ENCODE measurements at regions not wholly inside any gene's neighbourhood (a gene's known extent, or its start where the extent isn't known, plus 50 kb on each side); places are given as distances from the start of the nearest gene placed in this dataset.

- Histone ChIP-seq H3K4me1 (ENCODE audit: control insufficient read depth in 3 of 3, insufficient read depth in 3 of 3, low read length in 3 of 3) (no peaks in the 10 kb centered on the region), H3K9me3 (ENCODE audit: control insufficient read depth in 3 of 3, low read length in 3 of 3) (peaks cover 0 to 12% (median 4%) of the 10 kb centered on the region in 3 donors), H3K36me3 (ENCODE audit: control insufficient read depth in 3 of 3, insufficient read depth in 3 of 3, low read length in 3 of 3) (no peaks in the 10 kb centered on the region), H3K27ac (ENCODE audit: low read depth, low read length) (no peak overlapping the region), H3K9ac (ENCODE audit: low read depth in 1 of 3, low read length in 3 of 3) (no peak overlapping the region), H3K27me3 (ENCODE audit: control insufficient read depth in 3 of 3, insufficient read depth in 3 of 3, low read length in 3 of 3) (no peaks in the 10 kb centered on the region), H3K4me3 (ENCODE audit: low read length in 3 of 3) (no peak overlapping the region)
These were observed 168.5 kb downstream of the ACTL7B start for GRCh38 chr9:108687006-108687987.

GRCh38 chr9:108684288-108685025, 171.3 kb downstream of the ACTL7B start:
- Histone ChIP-seq H3K9ac (ENCODE audit: low read depth in 1 of 3, low read length in 3 of 3) (no peak overlapping the region), H3K36me3 (ENCODE audit: control insufficient read depth in 3 of 3, insufficient read depth in 3 of 3, low read length in 3 of 3) (no peaks in the 10 kb centered on the region), H3K27me3 (ENCODE audit: control insufficient read depth in 3 of 3, insufficient read depth in 3 of 3, low read length in 3 of 3) (peaks cover 0 to 4% (median 0%) of the 10 kb centered on the region in 3 donors), H3K4me3 (ENCODE audit: low read length in 3 of 3) (no peak overlapping the region), H3K9me3 (ENCODE audit: control insufficient read depth in 3 of 3, low read length in 3 of 3) (peaks cover 0 to 12% (median 4%) of the 10 kb centered on the region in 3 donors), H3K4me1 (ENCODE audit: control insufficient read depth in 3 of 3, insufficient read depth in 3 of 3, low read length in 3 of 3) (no peaks in the 10 kb centered on the region), H3K27ac (ENCODE audit: low read depth, low read length) (no peak overlapping the region)

- H3K27ac ChIP-seq (ENCODE audit: low read depth, low read length): no peak overlapping the region
- peaks cover 0 to 4% (median 0%) of the 10 kb centered on the region in 3 donors for H3K27me3 ChIP-seq (ENCODE audit: control insufficient read depth in 3 of 3, insufficient read depth in 3 of 3, low read length in 3 of 3)
- no peak overlapping the region for H3K9ac ChIP-seq (ENCODE audit: low read depth in 1 of 3, low read length in 3 of 3)
- H3K4me1 ChIP-seq (ENCODE audit: control insufficient read depth in 3 of 3, insufficient read depth in 3 of 3, low read length in 3 of 3): no peaks in the 10 kb centered on the region
- no peak overlapping the region for H3K4me3 ChIP-seq (ENCODE audit: low read length in 3 of 3)
- H3K9me3 ChIP-seq (ENCODE audit: control insufficient read depth in 3 of 3, low read length in 3 of 3): peaks cover 0 to 12% (median 4%) of the 10 kb centered on the region in 3 donors
- H3K36me3 ChIP-seq (ENCODE audit: control insufficient read depth in 3 of 3, insufficient read depth in 3 of 3, low read length in 3 of 3): no peaks in the 10 kb centered on the region
These were observed 172.5 kb downstream of the ACTL7B start for GRCh38 chr9:108683245-108683644.

GRCh38 chr9:108681851-108682590, 173.8 kb downstream of the ACTL7B start:
- Histone ChIP-seq H3K9ac (ENCODE audit: low read depth in 1 of 3, low read length in 3 of 3) (no peak overlapping the region), H3K27ac (ENCODE audit: low read depth, low read length) (no peak overlapping the region), H3K4me3 (ENCODE audit: low read length in 3 of 3) (no peak overlapping the region), H3K36me3 (ENCODE audit: control insufficient read depth in 3 of 3, insufficient read depth in 3 of 3, low read length in 3 of 3) (no peaks in the 10 kb centered on the region), H3K27me3 (ENCODE audit: control insufficient read depth in 3 of 3, insufficient read depth in 3 of 3, low read length in 3 of 3) (peaks cover 0 to 4% (median 0%) of the 10 kb centered on the region in 3 donors), H3K9me3 (ENCODE audit: control insufficient read depth in 3 of 3, low read length in 3 of 3) (peaks cover 0 to 9% (median 4%) of the 10 kb centered on the region in 3 donors), H3K4me1 (ENCODE audit: control insufficient read depth in 3 of 3, insufficient read depth in 3 of 3, low read length in 3 of 3) (no peaks in the 10 kb centered on the region)

- no peaks in the 10 kb centered on the region for H3K4me1 ChIP-seq (ENCODE audit: control insufficient read depth in 3 of 3, insufficient read depth in 3 of 3, low read length in 3 of 3)
- H3K36me3 ChIP-seq (ENCODE audit: control insufficient read depth in 3 of 3, insufficient read depth in 3 of 3, low read length in 3 of 3): no peaks in the 10 kb centered on the region
- peaks cover 0 to 4% (median 0%) of the 10 kb centered on the region in 3 donors for H3K27me3 ChIP-seq (ENCODE audit: control insufficient read depth in 3 of 3, insufficient read depth in 3 of 3, low read length in 3 of 3)
- no peak overlapping the region for H3K9ac ChIP-seq (ENCODE audit: low read depth in 1 of 3, low read length in 3 of 3)
- peaks cover 0 to 2% (median 0%) of the 10 kb centered on the region in 3 donors for H3K9me3 ChIP-seq (ENCODE audit: control insufficient read depth in 3 of 3, low read length in 3 of 3)
- H3K27ac ChIP-seq (ENCODE audit: low read depth, low read length): no peak overlapping the region
- H3K4me3 ChIP-seq (ENCODE audit: low read length in 3 of 3): no peak overlapping the region
These were observed 174.8 kb downstream of the ACTL7B start for GRCh38 chr9:108680946-108681345.

GRCh38 chr9:108677776-108678175, 178.0 kb downstream of the ACTL7B start:
- no peaks in the 10 kb centered on the region for H3K36me3 ChIP-seq (ENCODE audit: control insufficient read depth in 3 of 3, insufficient read depth in 3 of 3, low read length in 3 of 3)
- no peak overlapping the region for H3K27ac ChIP-seq (ENCODE audit: low read depth, low read length)
- no peak overlapping the region for H3K4me3 ChIP-seq (ENCODE audit: low read length in 3 of 3)
- no peaks in the 10 kb centered on the region for H3K9me3 ChIP-seq (ENCODE audit: control insufficient read depth in 3 of 3, low read length in 3 of 3)
- H3K9ac ChIP-seq (ENCODE audit: low read depth in 1 of 3, low read length in 3 of 3): no peak overlapping the region
- H3K4me1 ChIP-seq (ENCODE audit: control insufficient read depth in 3 of 3, insufficient read depth in 3 of 3, low read length in 3 of 3): no peaks in the 10 kb centered on the region
- H3K27me3 ChIP-seq (ENCODE audit: control insufficient read depth in 3 of 3, insufficient read depth in 3 of 3, low read length in 3 of 3): peaks cover 0 to 4% (median 0%) of the 10 kb centered on the region in 3 donors

- H3K9me3 ChIP-seq (ENCODE audit: control insufficient read depth in 3 of 3, low read length in 3 of 3): no peaks in the 10 kb centered on the region
- H3K27ac ChIP-seq (ENCODE audit: low read depth, low read length): no peak overlapping the region
- H3K27me3 ChIP-seq (ENCODE audit: control insufficient read depth in 3 of 3, insufficient read depth in 3 of 3, low read length in 3 of 3): peaks cover 0 to 4% (median 0%) of the 10 kb centered on the region in 3 donors
- H3K4me1 ChIP-seq (ENCODE audit: control insufficient read depth in 3 of 3, insufficient read depth in 3 of 3, low read length in 3 of 3): no peaks in the 10 kb centered on the region
- H3K36me3 ChIP-seq (ENCODE audit: control insufficient read depth in 3 of 3, insufficient read depth in 3 of 3, low read length in 3 of 3): no peaks in the 10 kb centered on the region
- no peak overlapping the region for H3K9ac ChIP-seq (ENCODE audit: low read depth in 1 of 3, low read length in 3 of 3)
- no peak overlapping the region for H3K4me3 ChIP-seq (ENCODE audit: low read length in 3 of 3)
These were observed 179.4 kb downstream of the ACTL7B start for GRCh38 chr9:108676355-108676754.

- Histone ChIP-seq H3K4me1 (ENCODE audit: control insufficient read depth in 3 of 3, insufficient read depth in 3 of 3, low read length in 3 of 3) (no peaks in the 10 kb centered on the region), H3K36me3 (ENCODE audit: control insufficient read depth in 3 of 3, insufficient read depth in 3 of 3, low read length in 3 of 3) (no peaks in the 10 kb centered on the region), H3K9me3 (ENCODE audit: control insufficient read depth in 3 of 3, low read length in 3 of 3) (no peaks in the 10 kb centered on the region), H3K4me3 (ENCODE audit: low read length in 3 of 3) (no peak overlapping the region), H3K9ac (ENCODE audit: low read depth in 1 of 3, low read length in 3 of 3) (no peak overlapping the region), H3K27me3 (ENCODE audit: control insufficient read depth in 3 of 3, insufficient read depth in 3 of 3, low read length in 3 of 3) (peaks cover 0 to under 1% (median 0%) of the 10 kb centered on the region in 3 donors), H3K27ac (ENCODE audit: low read depth, low read length) (no peak overlapping the region)
These were observed 180.1 kb downstream of the ACTL7B start for GRCh38 chr9:108675708-108676107.

- Histone ChIP-seq H3K27ac (ENCODE audit: low read depth, low read length) (no peak overlapping the region), H3K9ac (ENCODE audit: low read depth in 1 of 3, low read length in 3 of 3) (no peak overlapping the region), H3K27me3 (ENCODE audit: control insufficient read depth in 3 of 3, insufficient read depth in 3 of 3, low read length in 3 of 3) (no peaks in the 10 kb centered on the region), H3K36me3 (ENCODE audit: control insufficient read depth in 3 of 3, insufficient read depth in 3 of 3, low read length in 3 of 3) (no peaks in the 10 kb centered on the region), H3K9me3 (ENCODE audit: control insufficient read depth in 3 of 3, low read length in 3 of 3) (no peaks in the 10 kb centered on the region), H3K4me1 (ENCODE audit: control insufficient read depth in 3 of 3, insufficient read depth in 3 of 3, low read length in 3 of 3) (no peaks in the 10 kb centered on the region), H3K4me3 (ENCODE audit: low read length in 3 of 3) (no peak overlapping the region)
These were observed 180.8 kb downstream of the ACTL7B start for GRCh38 chr9:108674766-108675530.
